Dermis blood vessel endothelial cell (primary cell): ENCODE measurements at regions not wholly inside any gene's neighbourhood (a gene's known extent, or its start where the extent isn't known, plus 50 kb on each side); places are given as distances from the start of the nearest gene placed in this dataset.

ENCODE experiments used
- DNase-seq: peaks from one replicate; pipeline ENCODE4 v3.0.0; 2010

DNA sequence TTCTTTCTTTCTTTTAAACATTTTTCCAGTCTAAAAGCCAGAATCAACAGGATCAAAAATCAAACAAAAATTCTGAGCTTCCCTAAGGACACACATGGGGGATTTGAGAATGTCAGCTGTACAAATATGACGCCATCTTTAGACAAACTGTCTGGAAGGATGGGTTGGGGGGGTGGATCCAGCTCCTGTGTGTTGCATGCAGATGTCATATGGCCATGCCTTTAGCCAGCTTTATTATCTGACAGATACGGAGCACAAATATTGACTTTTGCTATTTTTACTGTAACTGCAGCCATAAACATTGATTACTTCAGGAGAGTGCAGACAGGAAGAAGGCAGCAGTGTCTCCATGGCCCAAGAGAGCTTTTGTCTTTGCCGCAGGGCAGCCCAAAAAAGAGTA is 279.4 kb upstream of the ELAC2 start:
- DNase-seq = no peak

DNA sequence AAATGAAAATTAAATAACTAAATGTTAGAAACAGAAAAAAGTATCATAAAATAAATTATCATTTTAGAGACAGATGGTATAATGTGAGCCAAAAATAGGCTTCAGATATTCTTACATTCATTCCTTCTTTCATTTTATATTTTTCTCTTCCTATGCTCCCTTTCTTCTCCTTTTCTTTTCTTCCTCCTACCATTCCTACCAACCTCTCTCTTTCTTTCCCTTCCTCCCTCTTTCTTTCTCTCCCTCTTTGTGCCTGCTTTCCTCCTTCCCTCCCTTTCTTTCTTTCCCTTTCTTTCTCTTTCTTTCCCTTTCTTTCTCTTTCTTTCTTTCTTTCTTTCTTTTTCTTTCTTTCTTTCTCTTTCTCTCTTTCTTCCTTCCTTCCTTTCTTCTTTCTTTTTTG is 275.6 kb upstream of the ELAC2 start:
- no peak for DNase-seq

DNA sequence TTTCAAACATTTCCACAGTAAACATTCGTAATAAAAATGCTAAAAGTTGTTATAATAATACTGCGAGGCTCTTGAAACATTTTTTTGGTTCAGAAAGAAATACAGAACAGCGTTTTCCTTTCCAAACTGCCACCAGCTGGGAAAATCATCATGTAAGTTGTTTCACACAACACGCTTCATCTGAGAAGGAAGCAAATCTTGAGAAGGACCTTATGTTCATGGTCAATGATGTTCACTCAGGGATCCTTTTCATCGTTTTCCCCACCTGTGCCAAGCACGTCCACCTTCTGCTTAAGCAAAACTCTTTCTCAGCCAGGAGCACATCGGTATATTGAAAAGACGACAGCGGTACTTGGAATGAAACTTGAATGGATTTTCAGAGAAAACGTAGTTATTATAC is 274.5 kb upstream of the ELAC2 start:
- DNase-seq = no peak

DNA sequence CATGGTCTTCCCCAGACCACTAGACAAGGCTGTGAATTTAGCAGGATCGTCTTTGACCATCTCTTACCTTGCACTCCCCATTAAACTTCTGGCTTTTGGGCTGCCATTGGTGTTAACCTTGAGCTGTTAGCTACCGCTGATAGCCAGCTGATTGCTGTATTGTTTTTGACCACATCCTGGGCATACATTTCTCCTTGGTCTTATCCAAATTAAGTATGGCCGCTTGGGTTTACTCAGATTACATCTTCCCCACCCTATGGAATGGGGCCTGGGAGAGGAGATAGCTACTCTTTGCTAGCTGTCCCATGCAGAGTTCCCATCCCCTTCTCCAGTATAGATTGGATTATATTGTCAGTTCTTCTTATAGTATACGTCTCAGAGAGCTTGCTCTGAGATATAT is 270.4 kb upstream of the ELAC2 start:
- DNase-seq = no peak

DNA sequence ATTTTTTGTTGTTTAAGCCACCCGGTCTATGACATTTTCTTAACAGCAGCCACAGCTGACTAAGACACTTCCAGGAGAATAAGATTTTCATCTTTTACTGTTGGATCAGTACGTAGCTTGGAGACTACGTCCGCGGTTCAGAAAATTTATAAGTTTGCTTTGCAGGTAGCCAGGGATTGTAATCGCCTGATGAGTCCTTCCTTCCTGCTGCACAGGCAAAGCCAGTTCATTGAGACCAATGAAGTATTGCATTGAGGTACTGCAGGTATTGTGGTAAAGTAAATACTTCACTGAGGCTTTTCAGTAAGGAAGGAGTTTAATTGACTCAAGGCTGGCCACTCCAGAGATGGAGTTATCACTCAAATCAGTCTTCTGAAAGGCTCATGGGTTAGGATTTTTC is 269.4 kb upstream of the ELAC2 start:
- DNase-seq = no peak

DNA sequence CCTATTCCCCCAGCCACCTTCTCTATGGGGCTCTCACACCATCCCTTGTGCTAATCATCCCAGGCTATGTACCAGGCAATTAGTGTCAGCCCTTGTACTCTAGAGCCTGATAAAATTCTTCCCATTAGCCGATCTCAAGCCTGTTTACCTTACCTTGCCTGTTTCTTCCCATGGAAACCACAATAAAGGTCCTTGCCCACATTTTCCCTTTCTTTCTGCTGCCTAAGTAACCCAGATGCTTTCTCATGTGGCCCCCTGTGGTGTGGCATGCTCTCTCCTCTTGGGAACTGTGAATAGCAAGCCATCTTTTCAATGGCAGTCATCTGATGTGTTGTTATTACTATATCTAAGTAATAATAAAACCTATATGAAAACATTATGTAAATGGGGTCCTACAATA is 265.8 kb upstream of the ELAC2 start:
- no peak for DNase-seq

DNA sequence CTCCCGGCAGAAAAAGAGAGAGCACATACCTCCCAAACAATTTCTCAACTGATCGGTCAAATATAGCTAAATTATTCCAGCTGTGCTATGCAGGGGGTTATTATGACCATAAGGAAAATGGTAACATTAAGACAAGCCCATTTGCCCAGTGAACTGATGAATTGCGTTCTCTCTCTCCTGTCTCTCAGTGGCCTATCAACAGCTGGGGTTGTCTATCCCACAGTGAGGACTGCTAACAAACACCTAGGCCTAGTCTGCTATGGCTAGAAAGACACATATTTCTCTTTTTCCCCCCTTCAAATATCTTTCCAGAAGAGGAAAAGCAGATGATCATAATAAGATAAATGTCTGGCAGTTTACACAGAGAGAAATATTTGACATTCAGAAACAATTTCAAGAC is 263.8 kb upstream of the ELAC2 start:
- DNase-seq = no peak

DNA sequence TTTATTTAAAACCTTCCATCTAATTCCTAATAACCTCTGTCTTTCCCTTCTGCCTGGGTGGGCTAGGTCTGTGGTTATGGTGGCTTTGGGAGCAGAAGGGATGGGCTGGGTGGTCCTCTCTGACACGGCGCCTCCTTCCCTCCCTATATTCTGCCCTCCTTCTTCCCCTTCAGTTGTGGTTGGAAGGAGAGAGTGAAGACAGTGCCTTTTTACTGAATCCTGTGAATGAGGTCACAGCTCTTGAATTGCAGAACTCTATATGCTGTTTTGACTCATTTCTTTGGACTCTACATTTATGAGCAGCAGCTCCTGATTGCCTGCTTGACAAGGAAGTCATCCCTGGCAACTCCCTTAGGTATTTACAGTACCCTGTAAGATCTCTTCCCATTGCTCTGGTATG is 256.0 kb upstream of the ELAC2 start:
- no peak for DNase-seq

DNA sequence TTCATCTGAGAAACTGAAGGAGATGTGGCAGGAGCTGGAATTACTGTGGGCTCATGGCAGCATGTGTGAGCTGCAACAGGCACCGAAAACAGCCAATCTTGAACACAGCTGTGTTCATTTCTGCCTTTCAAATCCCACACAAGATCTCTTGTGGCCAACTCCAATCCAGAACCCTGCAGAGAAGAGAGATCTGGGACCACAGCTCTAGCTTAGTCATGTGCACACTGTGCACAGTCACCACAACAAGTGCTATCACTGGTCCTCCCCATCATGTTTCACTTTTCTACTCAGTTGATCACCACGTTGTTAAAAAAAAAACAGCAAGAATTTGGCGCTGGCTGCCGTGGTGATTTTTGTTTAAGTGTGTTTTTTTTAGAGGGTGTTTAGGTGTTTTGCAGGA is 254.5 kb upstream of the ELAC2 start:
- no peak for DNase-seq

DNA sequence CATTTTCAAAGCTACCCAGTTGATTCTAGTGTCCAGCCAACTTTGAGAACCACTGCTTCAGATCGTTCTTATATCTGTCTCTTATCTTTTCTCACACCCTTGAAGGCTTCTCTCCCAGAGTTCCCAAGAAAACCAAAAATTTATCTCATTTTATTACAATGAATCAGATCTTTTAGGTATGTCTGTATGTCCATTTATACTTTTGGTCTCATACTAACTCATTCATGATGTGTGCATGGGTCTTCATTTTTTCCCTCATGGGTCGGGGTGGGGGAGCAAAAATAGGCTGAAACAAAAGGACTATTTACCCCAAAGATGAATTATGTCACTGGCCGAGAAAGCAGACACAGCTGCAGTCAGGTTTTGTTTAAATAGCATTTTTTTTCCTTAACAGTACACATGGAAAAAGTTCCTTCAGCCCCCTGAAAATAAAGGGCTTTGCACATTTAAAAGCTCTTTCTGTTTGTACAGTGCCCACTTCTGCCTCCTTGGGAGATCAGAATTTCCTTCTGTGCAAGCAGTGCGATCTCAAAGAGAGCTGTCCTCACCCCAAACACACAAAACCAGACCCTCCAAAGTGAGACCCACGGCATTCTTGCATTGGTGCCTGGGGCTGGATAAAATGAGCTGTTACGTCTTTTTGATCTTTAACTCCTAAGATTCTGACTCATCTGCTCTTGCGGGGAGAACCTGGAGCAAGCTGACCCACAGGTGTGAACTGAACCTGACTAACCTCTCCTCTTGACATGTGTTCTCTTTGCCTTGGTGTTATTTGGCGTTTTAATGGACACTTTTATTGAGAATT is 251.2 kb upstream of the ELAC2 start:
- no peak for DNase-seq

DNA sequence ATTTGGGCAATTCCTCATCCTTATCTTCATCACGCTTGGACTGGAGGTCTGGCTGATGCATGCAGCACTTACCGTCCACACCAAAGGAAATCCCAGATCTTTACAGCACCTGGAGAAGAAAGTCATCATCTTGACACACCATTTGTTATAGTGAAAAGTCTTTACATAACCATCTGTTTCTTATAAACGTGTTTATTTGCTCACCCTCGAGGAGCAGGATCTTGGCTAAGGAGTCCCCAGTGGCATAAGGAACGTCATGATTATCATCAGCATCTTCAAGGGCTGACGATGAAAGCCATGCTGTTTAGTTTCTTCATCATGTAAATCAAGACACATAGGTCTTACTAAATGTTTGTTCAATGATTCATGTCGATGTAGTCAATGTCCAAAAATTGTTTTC is 248.8 kb upstream of the ELAC2 start:
- no peak for DNase-seq

DNA sequence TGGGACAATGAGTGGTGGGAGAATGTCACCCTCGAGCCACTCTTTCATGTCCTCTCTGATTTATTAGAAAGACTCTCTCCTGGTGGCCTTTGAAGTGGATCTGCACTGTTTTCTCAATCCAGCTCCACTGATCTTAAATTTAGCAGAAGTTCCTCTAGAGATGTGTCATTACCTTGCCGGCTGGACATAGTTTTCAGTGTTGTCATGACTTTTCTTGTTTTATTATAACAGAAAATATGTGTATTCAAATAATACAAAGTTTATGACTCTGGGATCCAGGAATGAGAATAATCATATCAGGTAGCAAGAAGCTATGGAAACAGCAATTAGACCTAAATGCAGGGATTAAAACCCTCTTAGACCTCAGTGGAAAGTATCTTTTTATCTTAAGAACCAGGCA is 247.5 kb upstream of the ELAC2 start:
- no peak for DNase-seq

DNA sequence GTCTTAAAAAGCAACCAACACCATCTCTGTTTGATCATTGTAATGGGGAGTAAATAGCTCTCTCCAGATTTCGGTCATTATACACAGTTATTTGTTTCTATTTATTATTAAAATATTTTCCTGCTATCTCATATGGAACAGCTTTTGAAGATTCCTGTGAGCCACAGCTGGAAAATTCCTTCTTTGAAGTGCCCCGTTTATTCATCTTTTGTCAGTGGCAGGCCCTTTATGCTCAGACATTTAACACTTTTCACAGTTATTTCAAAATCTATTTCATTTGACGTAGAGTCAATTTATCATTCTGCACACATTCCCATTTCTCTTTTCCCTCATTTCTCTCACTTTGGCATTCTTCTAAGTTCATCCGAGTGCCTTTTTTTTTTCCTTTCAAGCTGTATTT is 245.9 kb upstream of the ELAC2 start:
- no peak for DNase-seq

DNA sequence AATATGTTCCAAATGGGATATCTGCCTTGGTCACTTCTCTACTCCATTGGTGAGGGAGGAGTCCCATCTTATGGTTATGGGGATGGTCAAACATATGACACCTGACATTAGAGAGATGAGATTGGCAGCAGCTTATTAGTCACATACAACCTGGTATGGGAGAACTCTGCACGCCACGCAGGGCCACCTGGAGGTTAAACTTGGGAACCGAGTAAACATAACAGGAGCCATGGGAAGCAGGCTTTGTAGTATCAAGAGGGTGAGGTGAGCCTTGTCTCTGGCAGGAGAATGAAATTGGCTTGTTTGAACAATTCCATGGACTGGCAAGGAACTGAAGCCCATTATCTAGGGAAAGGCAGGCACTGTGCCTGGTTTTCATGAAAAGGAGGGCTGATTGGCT is 238.7 kb upstream of the ELAC2 start:
- DNase-seq = no peak

DNA sequence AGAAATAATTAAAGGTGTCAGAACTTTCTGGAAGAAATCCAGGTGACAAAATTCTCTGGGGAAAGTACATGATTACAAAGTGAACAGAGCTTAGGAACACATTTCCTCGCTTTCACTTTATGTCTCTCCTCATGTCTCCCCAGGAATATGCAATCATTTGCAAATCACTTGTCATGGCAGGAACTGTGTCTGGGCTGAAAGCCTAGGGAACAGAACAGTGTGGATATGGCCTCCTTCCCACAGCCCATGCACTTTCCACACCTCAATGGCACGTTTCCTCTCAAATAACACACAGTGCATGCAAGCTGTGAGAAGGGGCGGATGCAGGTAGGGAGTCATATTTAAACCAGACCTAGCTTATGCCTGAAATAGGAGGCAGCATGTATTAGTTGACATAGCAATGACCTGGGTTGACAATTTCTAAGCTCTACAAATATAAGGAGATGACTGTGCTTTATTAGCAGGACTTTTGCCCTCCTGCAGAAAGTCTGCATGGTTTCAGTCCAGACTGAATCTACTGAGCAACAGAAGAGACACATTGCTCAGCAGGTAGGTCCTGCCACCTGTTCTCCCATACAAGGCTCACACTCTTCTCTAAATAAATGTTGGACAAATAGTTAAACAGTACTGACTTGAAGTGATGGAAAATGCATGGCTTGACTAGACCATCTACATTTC is 236.0 kb upstream of the ELAC2 start:
- DNase-seq = no peak

DNA sequence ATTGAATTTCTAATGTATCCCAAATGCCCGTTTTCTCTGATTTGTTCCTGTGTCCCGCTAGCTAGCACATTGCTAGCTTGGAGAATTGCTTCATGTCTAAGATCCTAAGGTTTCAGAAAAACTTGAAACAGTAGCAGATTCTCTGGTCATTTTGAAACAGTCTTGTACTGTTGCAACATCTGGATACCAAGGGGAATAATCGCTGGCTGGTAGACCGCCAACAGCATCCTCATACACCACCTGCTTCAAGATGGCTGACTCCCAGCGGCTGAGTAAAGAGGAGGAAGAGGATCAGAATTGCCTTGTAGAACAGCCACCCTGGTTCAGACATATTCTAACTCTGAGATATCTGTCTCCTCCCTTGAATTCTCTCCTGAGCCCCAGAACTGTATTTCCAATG is 226.7 kb upstream of the ELAC2 start:
- no peak for DNase-seq

DNA sequence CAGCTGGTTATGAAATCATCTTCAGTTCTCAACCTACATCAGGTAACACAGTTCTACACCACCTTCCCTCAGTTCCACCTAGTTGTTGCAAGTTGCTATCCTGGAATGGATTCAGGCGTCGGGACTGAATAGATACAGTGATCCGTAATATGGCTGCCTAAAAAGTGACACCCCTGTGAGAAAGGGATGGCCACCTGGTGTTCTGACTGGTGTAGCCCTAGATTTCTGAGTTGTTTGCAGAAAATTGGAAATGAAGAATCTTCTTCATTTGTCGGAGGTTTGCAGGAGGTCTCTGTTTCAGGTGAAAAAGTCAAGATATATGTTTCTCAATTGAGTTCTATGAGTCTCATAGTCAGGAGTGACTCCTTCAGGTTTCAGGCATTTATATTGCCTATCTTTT is 225.8 kb upstream of the ELAC2 start:
- DNase-seq = no peak

DNA sequence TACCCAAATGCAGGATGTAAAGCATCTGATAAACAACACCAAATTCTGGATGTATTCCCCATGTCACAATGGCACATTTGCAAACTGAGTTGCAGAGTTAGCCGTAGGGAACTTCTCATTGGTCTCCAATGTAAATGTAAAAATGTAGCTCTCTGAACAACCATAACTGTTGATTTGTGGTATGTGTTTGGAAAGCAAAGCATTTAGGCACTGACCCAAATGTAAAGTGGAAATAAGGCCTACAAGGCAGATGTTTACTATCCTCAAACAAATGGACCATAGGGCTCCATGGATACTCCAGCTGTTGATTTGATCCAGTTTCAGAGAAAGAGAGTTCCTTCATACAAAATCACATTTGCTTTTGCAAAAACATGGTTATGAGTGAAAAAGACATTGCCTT is 223.0 kb upstream of the ELAC2 start:
- DNase-seq = no peak

DNA sequence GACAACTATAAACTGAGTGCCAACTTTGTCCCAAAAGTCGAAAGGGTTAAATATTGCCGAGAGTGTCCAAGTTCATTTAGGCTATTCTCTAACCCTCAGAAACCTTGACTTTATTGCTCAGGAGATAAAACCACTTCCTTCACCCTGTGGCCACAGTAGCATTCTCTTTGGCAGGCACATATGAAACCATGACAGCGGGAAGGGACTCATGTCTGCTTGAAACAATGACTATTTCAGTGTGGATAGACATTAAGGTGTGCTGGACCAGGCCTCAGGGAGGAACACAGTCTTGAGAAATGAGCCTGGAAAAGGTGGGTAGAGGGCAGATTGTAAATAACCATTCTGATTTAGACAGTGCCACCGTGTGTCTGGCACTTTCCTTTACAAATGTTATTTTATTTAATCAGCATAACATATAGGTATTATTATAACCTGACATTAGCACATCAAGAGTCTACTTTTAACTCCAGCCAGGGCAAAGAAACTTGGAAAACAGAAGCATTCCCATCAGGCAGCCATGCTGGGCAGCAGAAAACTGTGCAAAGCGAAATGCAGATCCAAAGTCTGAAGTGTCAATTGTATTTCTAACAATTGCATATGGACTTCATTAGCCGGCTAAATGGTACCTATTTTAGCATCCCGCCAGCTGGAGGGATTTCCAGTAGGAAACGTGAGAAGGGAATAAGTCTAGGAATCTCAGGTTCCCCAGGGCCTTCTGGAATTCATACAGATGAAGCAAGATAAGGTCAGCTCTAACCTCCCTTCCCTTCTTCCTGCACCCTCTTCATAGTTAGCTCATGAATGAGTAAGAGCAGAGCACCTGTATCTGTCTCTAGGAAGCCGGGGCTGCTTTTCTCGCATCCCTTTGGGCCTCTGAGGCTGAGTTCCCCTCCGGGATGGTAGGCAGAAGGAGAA is 212.8 kb upstream of the ELAC2 start:
- no peak for DNase-seq

DNA sequence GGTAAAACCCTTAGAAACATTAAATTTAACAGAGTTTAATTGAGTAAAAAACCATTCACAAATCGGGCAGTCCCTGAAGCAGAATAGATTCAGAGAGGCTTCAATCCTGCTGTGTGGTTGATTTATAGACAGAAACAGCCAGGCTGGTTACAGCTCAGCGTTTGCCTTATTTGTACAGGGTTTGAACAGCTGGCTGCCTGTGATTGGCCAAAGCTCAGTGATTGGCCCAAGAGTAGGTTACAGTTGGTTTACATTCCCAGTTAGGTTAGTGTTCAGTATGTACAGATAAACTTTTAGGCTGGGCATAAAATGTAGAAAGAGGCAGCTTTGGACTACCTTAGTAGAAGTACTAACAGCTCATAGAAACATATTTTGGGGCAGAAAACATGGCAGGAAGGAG is 210.4 kb upstream of the ELAC2 start:
- DNase-seq = no peak

DNA sequence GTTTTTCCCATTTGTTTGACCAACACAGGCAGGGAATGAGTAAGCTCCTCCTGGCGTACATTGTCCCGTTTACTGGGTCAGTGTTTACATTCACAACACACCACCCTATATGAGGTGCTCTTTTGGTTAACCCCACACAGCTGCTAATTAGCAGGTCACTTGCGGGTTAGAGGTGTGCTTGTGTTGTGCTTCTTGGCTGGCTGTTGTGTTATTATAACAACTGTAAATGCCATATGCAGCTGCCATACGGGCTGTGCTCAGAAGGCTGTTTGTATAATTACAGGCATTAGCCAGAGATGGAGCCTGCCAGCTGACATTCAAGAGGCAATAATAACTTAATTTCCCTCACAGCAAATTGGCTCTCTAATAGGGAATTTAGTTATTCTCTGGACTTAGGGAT is 205.1 kb upstream of the ELAC2 start:
- DNase-seq = no peak

DNA sequence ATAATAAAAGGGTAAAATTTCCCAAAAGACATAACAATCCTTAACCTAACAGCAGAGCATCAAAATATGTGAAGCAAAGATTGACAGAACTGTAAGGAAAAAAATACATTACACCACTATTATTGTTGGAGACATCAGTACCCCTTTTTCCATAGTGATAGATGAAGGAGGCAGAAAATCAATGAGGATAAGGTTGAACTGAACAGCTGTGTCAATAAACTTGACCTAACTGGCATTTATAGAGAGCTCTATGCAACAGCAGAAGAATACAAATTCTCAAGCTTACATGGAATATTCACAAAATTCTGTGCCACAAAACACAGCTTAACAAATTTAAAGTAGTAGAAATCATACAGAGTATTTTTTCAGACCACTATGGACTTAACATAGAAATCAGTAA is 195.0 kb upstream of the ELAC2 start:
- no peak for DNase-seq

DNA sequence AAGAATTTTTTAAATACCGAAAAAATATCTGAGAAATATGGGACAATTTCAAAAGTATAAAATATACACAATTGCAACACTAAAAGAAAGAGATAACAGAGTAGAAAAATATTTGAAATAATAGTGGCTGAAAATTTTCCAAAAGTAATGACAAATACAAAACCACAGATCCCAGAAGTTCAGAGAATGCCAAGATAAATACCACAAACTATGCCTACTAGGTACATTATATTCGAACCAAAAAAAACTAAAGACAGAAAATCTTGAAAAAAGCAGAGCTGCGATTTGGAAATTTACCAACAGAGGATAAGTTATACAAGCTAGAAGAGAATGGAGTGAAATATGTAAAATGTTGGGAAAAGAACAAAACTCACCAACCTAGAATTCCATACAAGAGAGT is 191.3 kb upstream of the ELAC2 start:
- DNase-seq = no peak
